GM12875 (cell line): ENCODE measurements at regions not wholly inside any gene's neighbourhood (a gene's known extent, or its start where the extent isn't known, plus 50 kb on each side); places are given as distances from the start of the nearest gene placed in this dataset.

Source experiments
- H3K4me3 ChIP-seq: one replicate; pipeline ENCODE4 v1.5.1; 2011; ENCODE audit warnings: low read depth, low read length, control low read depth
- CTCF ChIP-seq: IDR thresholded peaks from 2 replicates; pipeline ENCODE4 v1.5.1; 2011; ENCODE audit warnings: low read depth, mild to moderate bottlenecking, control low read depth, inconsistent platforms, low read length, moderate library complexity, borderline replicate concordance; ENCODE audit not compliant: insufficient read depth

- TF ChIP-seq CTCF, result no peak
- H3K4me3 ChIP-seq, result no peak overlapping the region
Measured at GRCh38 chr6:93919365-93919764, 500.0 kb upstream of the EPHA7 start.

- TF ChIP-seq CTCF, result no peak
- H3K4me3 ChIP-seq, result no peak overlapping the region
Measured at GRCh38 chr6:93918258-93918657, 498.9 kb upstream of the EPHA7 start.

- no peak for TF ChIP-seq CTCF
- H3K4me3 ChIP-seq, result no peak overlapping the region
Measured at GRCh38 chr6:93917216-93917615, 497.9 kb upstream of the EPHA7 start.

- no peak for TF ChIP-seq CTCF
- no peak overlapping the region for H3K4me3 ChIP-seq
Measured at GRCh38 chr6:93916716-93917115, 497.4 kb upstream of the EPHA7 start.

GRCh38 chr6:93915961-93916360, 496.6 kb upstream of the EPHA7 start:
- no peak overlapping the region for H3K4me3 ChIP-seq
- no peak for TF ChIP-seq CTCF

GRCh38 chr6:93902517-93902916, 483.2 kb upstream of the EPHA7 start:
- no peak overlapping the region for H3K4me3 ChIP-seq
- no peak for TF ChIP-seq CTCF

GRCh38 chr6:93900142-93900541, 480.8 kb upstream of the EPHA7 start:
- H3K4me3 ChIP-seq, result no peak overlapping the region
- no peak for TF ChIP-seq CTCF
